BE2C (cell line): ENCODE measurements at regions not wholly inside any gene's neighbourhood (a gene's known extent, or its start where the extent isn't known, plus 50 kb on each side); places are given as distances from the start of the nearest gene placed in this dataset.

Source experiments
- DNase-seq: peaks from one replicate; pipeline ENCODE4 v3.0.0-alpha.2; 2020
- H3K27me3 ChIP-seq: fragments of 250-450 bp; sonication (Bioruptor Pico); 2 replicates; pipeline ENCODE4 v1.5.1; 2020; ENCODE audit warnings: mild to moderate bottlenecking
- H3K36me3 ChIP-seq: fragments of 250-450 bp; sonication (Bioruptor Pico); 2 replicates; pipeline ENCODE4 v1.5.1; 2020; ENCODE audit warnings: mild to moderate bottlenecking
- H3K4me1 ChIP-seq: fragments of 250-450 bp; sonication (Bioruptor Pico); 2 replicates; pipeline ENCODE4 v1.5.1; 2020
- H3K4me3 ChIP-seq: 2 replicates; pipeline ENCODE4 v1.5.1; 2011; ENCODE audit warnings: low read depth, low read length
- H3K9me3 ChIP-seq: fragments of 250-450 bp; sonication (Bioruptor Pico); 2 replicates; pipeline ENCODE4 v1.5.1; 2020
- CTCF ChIP-seq: IDR thresholded peaks from 2 replicates; pipeline ENCODE4 v1.5.1; 2012; ENCODE audit warnings: mild to moderate bottlenecking, low read depth, low read length

DNA sequence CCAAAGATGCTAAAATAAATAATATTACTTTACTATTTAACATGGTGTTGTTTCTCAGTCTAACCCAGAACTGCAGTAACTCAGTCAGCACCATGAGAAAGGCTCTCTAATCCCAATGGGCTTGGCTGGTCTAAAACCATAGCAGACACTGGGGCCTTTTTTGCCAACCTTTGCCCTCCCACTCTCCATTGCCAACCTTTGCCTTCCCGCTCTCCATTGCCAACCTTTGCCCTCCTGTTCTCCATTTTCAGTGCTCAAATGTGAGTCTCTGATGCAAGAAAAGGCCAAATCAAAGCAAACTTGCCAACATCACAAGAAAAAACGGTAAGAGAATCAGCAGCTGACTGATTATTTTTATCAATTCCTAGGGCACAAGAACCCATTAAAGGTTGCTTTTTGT, 1681.2 kb downstream of the SLITRK5 start:
- no peaks in the 10 kb centered on the region for H3K36me3 ChIP-seq
- no peaks in the 10 kb centered on the region for H3K27me3 ChIP-seq
- DNase-seq: no peak
- TF ChIP-seq CTCF: no peak
- no peaks in the 10 kb centered on the region for H3K4me1 ChIP-seq
- H3K9me3 ChIP-seq: no peaks in the 10 kb centered on the region
- H3K4me3 ChIP-seq: no peak overlapping the region

- no peaks in the 10 kb centered on the region for H3K36me3 ChIP-seq
- no peak for DNase-seq
- H3K27me3 ChIP-seq: no peaks in the 10 kb centered on the region
- peak; percentile 36 for TF ChIP-seq CTCF
- no peak overlapping the region for H3K4me3 ChIP-seq
- no peaks in the 10 kb centered on the region for H3K4me1 ChIP-seq
- H3K9me3 ChIP-seq: no peaks in the 10 kb centered on the region
These were observed 1690.7 kb downstream of the SLITRK5 start for GRCh38 chr13:89361909-89362308.

DNA sequence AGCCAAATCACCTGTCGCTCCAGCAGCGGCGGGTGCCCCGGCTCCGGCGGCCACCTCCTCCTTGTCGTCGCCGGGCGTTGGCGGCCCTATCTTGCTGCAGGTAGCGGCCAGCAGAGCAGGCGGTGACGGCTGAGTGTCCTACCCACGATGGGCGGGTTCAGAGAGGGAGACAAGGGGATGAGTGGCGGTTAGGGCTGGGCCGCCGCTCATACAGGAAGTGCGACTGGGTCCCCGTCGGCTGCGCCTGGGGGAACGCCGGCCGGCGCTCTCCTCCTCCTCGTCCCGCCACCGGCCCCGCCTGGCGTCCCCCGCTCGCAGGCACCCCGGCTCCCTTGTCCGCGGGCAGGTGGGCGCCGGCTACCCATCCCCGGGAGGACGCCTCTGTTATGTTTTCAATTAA, 1692.0 kb downstream of the SLITRK5 start:
- Histone ChIP-seq H3K4me3 (no peak overlapping the region), H3K27me3 (no peaks in the 10 kb centered on the region), H3K36me3 (no peaks in the 10 kb centered on the region), H3K4me1 (no peaks in the 10 kb centered on the region), H3K9me3 (no peaks in the 10 kb centered on the region)
- TF ChIP-seq CTCF: no peak
- DNase-seq: no peak

DNA sequence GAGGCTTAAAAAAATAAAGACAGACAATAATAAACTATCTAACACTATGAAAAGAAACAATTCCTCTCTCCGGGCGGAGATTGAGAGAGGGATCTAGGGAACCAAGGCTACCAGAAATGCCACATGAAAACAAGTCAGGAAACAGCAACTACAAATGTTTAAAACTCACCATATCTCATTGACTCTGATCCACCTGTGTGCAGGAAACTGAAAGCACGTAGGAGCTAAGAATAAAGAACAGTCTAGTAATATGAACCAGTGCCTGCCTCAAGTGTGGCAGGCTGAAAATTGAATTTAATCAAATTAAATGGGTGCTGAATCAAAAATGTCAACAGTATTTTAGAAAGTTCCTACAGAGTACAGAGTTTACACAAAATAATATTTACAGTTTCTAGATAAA, 1701.0 kb downstream of the SLITRK5 start:
- no peak for DNase-seq
- TF ChIP-seq CTCF: no peak

GRCh38 chr13:89375839-89376238, 1704.7 kb downstream of the SLITRK5 start:
- peaks cover 5% of the 10 kb centered on the region; the same call in 1 of the 2 replicates for H3K4me1 ChIP-seq
- no peak for DNase-seq
- TF ChIP-seq CTCF: no peak
- H3K4me3 ChIP-seq: no peak overlapping the region
- H3K9me3 ChIP-seq: no peaks in the 10 kb centered on the region
- no peaks in the 10 kb centered on the region for H3K36me3 ChIP-seq
- no peaks in the 10 kb centered on the region for H3K27me3 ChIP-seq

More for the DNA sequence above, 1701.0 kb downstream of the SLITRK5 start:
- Histone ChIP-seq H3K9me3 (no peaks in the 10 kb centered on the region), H3K4me3 (no peak overlapping the region), H3K36me3 (no peaks in the 10 kb centered on the region), H3K27me3 (no peaks in the 10 kb centered on the region), H3K4me1 (peaks cover 5% of the 10 kb centered on the region; the same call in 1 of the 2 replicates)

GRCh38 chr13:89380101-89380500, 1708.9 kb downstream of the SLITRK5 start:
- H3K4me3 ChIP-seq: no peak overlapping the region
- H3K27me3 ChIP-seq: no peaks in the 10 kb centered on the region
- TF ChIP-seq CTCF: no peak
- H3K4me1 ChIP-seq: peaks cover 5% of the 10 kb centered on the region; the same call in 1 of the 2 replicates
- H3K36me3 ChIP-seq: no peaks in the 10 kb centered on the region
- no peaks in the 10 kb centered on the region for H3K9me3 ChIP-seq
- DNase-seq: no peak
